Gastroesophageal sphincter (tissue), 4 donors: ENCODE measurements at regions not wholly inside any gene's neighbourhood (a gene's known extent, or its start where the extent isn't known, plus 50 kb on each side); places are given as distances from the start of the nearest gene placed in this dataset.

Source experiments
- ATAC-seq: fragments of 150-250 bp; one replicate; pipeline ENCODE4 v1.9.1; 2016; ENCODE audit warnings: mild to moderate bottlenecking, moderate library complexity
- H3K27ac ChIP-seq, 4 donors: fragments of 200-600 bp; sonication (generic) in 3 of 4; 1 replicate in 3 of 4; 2 replicates in 1 of 4; pipeline ENCODE4 v1.5.1; 2016 to 2019
- H3K27me3 ChIP-seq: fragments of 200-600 bp; sonication (generic); one replicate; pipeline ENCODE4 v1.5.1; 2019
- H3K36me3 ChIP-seq, 2 donors: fragments of 200-600 bp; sonication (generic); one replicate each; pipeline ENCODE4 v1.5.1; 2019; ENCODE audit warnings: control low read depth in 1 of 2
- H3K4me1 ChIP-seq, 3 donors: fragments of 200-600 bp; sonication (generic); 1 replicate in 2 of 3; 2 replicates in 1 of 3; pipeline ENCODE4 v1.5.1; 2016 to 2019; ENCODE audit warnings: control low read depth in 2 of 3
- H3K4me3 ChIP-seq, 2 donors: fragments of 200-600 bp; sonication (generic); one replicate each; pipeline ENCODE4 v1.5.1; 2019; ENCODE audit warnings: mild to moderate bottlenecking in 1 of 2, moderate library complexity in 1 of 2
- H3K9me3 ChIP-seq, 3 donors: fragments of 200-600 bp; sonication (generic); one replicate each; pipeline ENCODE4 v1.5.1; 2017 to 2019; ENCODE audit warnings: control low read depth in 2 of 3
- EP300 ChIP-seq: sonication (generic); formaldehyde crosslinking; IDR thresholded peaks from one replicate; pipeline ENCODE4 v1.6.1; 2017; ENCODE audit warnings: antibody characterized with exemption, mild to moderate bottlenecking
- POLR2A ChIP-seq, 2 donors: fragments of 450-650 bp; IDR thresholded peaks; one replicate each; pipeline ENCODE4 v1.6.1; 2017; ENCODE audit warnings: antibody characterized with exemption in 2 of 2, mild to moderate bottlenecking in 2 of 2, moderate library complexity in 1 of 2
- POLR2AphosphoS5 ChIP-seq: sonication (generic); formaldehyde crosslinking; IDR thresholded peaks from one replicate; pipeline ENCODE4 v1.6.1; 2017; ENCODE audit warnings: antibody characterized with exemption
- WGBS, 2 donors: methylation state at CpG; one replicate each; pipeline ENCODE4 v1.1.5; 2018; ENCODE audit warnings: low coverage in 1 of 2; 5-methylcytosine and 5-hydroxymethylcytosine counted together
- small RNA-seq, 4 donors: library from RNA; depleted of rRNA; stranded (forward); fragments of <200 nt; gene quantifications; one replicate each; pipeline ENCODE3, GENCODE V24; 2016
- TF ChIP-seq, protein P1 (sequence below), 4 experiments: fragments of 200-600 bp in 2 of 4; fragments of 450-650 bp in 2 of 4; sonication (generic) in 1 of 4; IDR thresholded peaks; one replicate each; pipeline ENCODE4 v1.5.1; 2017 to 2019; ENCODE audit warnings: antibody characterized with exemption in 4 of 4, mild to moderate bottlenecking in 2 of 4, moderate library complexity in 2 of 4

DNA sequence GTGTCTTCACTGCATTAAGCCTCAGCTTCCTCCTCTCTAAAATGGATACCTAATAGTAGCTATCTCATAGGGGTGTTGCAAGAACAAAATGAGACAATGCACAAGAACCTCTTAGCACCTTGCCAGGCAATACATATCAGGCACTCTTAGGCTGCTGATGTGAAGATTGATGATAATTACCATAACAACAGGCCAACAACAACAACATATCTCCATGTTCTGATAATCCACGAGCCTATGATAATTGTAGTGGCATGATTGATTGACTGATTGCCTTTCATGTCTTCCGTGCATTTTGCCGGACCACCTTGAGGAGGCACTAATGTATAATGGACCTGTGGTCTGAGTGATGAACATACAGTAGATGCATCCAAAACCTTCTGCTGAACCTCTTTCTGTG, 50.7 kb upstream of the WSCD2 start:
- no peak overlapping the region for H3K4me3 ChIP-seq
- no peaks in the 10 kb centered on the region for H3K36me3 ChIP-seq
- H3K4me1 ChIP-seq = no peaks in the 10 kb centered on the region
- H3K27me3 ChIP-seq = peaks cover 20% of the 10 kb centered on the region
- TF ChIP-seq POLR2AphosphoS5 = no peak
- no peak for TF ChIP-seq POLR2A (IDR thresholded peaks at IDR 0.05)
- TF ChIP-seq EP300 = no peak
- TF ChIP-seq, protein P1, sequence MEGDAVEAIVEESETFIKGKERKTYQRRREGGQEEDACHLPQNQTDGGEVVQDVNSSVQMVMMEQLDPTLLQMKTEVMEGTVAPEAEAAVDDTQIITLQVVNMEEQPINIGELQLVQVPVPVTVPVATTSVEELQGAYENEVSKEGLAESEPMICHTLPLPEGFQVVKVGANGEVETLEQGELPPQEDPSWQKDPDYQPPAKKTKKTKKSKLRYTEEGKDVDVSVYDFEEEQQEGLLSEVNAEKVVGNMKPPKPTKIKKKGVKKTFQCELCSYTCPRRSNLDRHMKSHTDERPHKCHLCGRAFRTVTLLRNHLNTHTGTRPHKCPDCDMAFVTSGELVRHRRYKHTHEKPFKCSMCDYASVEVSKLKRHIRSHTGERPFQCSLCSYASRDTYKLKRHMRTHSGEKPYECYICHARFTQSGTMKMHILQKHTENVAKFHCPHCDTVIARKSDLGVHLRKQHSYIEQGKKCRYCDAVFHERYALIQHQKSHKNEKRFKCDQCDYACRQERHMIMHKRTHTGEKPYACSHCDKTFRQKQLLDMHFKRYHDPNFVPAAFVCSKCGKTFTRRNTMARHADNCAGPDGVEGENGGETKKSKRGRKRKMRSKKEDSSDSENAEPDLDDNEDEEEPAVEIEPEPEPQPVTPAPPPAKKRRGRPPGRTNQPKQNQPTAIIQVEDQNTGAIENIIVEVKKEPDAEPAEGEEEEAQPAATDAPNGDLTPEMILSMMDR (IDR thresholded peaks at IDR 0.05) = no peak
- WGBS, 2 donors = 43 to 75% methylated on average over 2 to 3 of the region's 3 CpGs
- ATAC-seq = no peak
- H3K27ac ChIP-seq = no peak overlapping the region
- no peaks in the 10 kb centered on the region for H3K9me3 ChIP-seq

Small RNAs in the stretch of these regions (small RNA-seq; reads per million reads assigned to genes)
- 0 reads per million in 4 donors for gene AC126177.5
